ENCODE measurements at regions not wholly inside any gene's neighbourhood (a gene's known extent, or its start where the extent isn't known, plus 50 kb on each side); places are given as distances from the start of the nearest gene placed in this dataset.

GRCh38 chr12:24363177-24363754, 413.8 kb upstream of the SOX5 start:
- no peak for TF ChIP-seq CTCF (conservative IDR thresholded peaks at IDR 0.05)
- no peak overlapping the region for H3K27ac ChIP-seq

GRCh38 chr12:24361877-24362580, 412.6 kb upstream of the SOX5 start:
- no peak for TF ChIP-seq CTCF (conservative IDR thresholded peaks at IDR 0.05)
- H3K27ac ChIP-seq: no peak overlapping the region

DNA sequence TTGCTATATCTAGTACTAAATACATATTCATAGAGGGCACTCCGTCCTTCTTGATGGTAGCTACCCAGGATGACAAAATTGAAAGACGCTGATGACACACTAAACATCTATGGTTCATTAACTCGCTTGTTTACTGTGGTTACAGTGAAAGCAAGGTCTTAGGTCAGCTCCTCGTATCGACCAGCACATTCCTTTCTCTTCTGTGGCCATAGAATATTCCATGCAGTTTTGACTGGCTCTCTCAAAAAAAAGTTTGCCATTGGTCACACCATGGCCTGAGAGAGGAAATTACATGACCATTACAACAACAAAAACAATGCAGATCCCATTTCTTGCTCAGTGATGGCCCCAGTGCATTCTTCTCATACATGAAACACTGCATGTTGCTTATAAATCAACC, 411.4 kb upstream of the SOX5 start:
- H3K27ac ChIP-seq: no peak overlapping the region
- no peak for TF ChIP-seq CTCF (conservative IDR thresholded peaks at IDR 0.05)

DNA sequence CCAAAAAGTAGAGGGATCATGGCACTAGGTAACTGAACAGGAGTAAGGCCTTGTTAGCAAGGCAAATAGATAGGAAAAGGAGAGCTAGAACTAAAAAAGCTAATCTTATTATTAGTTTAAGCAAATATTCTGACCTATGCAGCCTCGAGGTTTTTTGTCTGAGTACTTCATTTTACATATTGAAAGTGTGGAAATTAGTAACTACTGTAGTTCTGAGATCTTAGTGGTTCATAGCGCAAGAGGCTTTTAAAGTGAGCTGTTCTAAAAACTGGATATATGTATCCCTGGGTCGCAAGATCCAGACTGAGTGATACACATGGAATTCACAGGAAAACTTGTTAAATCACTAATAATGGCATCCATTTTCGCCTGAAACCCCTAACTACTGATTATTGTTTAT, 411.0 kb upstream of the SOX5 start:
- TF ChIP-seq CTCF (conservative IDR thresholded peaks at IDR 0.05): no peak
- H3K27ac ChIP-seq: no peak overlapping the region

DNA sequence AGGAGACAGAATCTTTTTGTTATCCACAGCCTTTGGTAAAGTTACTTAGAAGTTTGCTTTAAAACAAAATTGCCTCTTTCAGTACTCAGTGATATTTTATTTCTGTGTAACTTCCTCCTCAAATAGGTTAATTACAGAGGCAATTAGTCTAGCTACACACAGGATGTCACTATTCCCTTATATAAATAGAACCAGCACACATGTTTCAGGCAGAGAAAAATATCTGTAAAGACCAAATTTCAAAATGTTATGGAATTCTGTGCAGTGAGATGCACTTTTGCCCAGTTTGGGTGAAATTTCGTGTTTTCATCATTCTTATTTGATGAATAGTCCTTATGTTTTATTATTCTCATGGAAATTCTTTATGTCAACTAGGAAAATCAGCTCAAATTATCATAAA, 410.6 kb upstream of the SOX5 start:
- TF ChIP-seq CTCF (conservative IDR thresholded peaks at IDR 0.05): no peak
- no peak overlapping the region for H3K27ac ChIP-seq

- H3K27ac ChIP-seq: no peak overlapping the region
- no peak for TF ChIP-seq CTCF (conservative IDR thresholded peaks at IDR 0.05)
Measured at GRCh38 chr12:24359418-24359817, 409.9 kb upstream of the SOX5 start.

DNA sequence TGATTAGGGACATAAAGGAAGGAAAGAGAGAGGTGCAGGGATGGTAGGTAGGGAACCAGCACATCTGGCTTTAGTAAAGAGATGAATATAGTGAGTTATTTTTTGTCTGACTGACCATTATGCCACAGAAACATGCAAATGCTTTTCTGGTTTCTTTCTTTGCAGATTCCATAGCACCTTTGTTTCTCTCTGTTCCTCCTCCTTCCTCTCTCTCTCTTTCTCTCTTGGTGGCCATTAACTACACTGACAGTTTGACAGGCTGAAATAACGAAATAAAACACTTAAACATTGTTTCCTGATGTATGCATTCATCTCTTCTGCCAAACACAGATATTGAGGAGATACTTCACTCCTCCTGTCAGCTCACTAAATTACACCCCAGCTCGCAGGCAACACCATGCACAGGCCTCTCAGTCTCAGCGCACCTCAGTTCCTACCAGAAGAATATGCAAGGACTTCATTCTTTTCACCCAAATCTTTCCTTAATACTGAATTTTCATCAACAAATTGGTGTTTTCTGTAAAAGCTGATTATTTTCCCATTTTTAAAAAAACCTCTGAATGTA, 406.9 kb upstream of the SOX5 start:
- no peak for TF ChIP-seq CTCF (conservative IDR thresholded peaks at IDR 0.05)

More for the DNA sequence above, 406.9 kb upstream of the SOX5 start:
- H3K27ac ChIP-seq: no peak overlapping the region

Data from VCaP (cell line).